ENCODE measurements at regions not wholly inside any gene's neighbourhood (a gene's known extent, or its start where the extent isn't known, plus 50 kb on each side); places are given as distances from the start of the nearest gene placed in this dataset.

DNA sequence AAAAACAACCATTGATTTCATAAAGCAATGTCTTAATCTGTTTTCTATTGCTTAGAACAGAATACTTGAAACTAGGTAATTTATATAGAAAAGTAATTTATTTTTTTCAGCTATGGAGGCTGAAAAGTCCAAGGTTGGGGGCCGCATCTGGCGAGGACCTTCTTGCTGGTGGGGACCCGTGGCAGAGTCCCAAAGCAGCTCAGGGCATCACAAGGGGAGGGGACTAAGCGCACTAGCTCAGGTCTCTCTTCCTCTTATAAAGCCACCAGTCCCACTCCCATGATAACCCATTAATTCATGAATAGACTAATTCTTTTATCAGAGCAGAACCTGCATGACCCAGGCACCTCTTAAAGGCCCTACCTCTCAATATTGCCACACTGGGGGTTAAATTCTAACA, 87.2 kb upstream of the KLF13 start:
- DNase-seq (no peak), ATAC-seq (no peak)
- in situ Hi-C loops (cut with MboI; ENCODE audit: low sequenced_read_pairs in 4 of 4), result no loop called here
- intact Hi-C loops (cut with DNase I; ENCODE audit: low total_unique reads), result no loop called here
- Histone ChIP-seq H3K9me3 (no peaks in the 10 kb centered on the region), H3K36me3 (no peaks in the 10 kb centered on the region), H3K27ac (no peak overlapping the region), H3K4me1 (peaks cover 12 to 21% of the 10 kb centered on the region in 2 donors), H3K4me3 (no peak overlapping the region), H3K27me3 (no peaks in the 10 kb centered on the region)
- TF ChIP-seq POLR2A (IDR thresholded peaks at IDR 0.05), result no peak
- TF ChIP-seq, protein P1, sequence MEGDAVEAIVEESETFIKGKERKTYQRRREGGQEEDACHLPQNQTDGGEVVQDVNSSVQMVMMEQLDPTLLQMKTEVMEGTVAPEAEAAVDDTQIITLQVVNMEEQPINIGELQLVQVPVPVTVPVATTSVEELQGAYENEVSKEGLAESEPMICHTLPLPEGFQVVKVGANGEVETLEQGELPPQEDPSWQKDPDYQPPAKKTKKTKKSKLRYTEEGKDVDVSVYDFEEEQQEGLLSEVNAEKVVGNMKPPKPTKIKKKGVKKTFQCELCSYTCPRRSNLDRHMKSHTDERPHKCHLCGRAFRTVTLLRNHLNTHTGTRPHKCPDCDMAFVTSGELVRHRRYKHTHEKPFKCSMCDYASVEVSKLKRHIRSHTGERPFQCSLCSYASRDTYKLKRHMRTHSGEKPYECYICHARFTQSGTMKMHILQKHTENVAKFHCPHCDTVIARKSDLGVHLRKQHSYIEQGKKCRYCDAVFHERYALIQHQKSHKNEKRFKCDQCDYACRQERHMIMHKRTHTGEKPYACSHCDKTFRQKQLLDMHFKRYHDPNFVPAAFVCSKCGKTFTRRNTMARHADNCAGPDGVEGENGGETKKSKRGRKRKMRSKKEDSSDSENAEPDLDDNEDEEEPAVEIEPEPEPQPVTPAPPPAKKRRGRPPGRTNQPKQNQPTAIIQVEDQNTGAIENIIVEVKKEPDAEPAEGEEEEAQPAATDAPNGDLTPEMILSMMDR (IDR thresholded peaks at IDR 0.05 in 4 of 5, conservative IDR thresholded peaks at IDR 0.05 in 1 of 5), result no peak

DNA sequence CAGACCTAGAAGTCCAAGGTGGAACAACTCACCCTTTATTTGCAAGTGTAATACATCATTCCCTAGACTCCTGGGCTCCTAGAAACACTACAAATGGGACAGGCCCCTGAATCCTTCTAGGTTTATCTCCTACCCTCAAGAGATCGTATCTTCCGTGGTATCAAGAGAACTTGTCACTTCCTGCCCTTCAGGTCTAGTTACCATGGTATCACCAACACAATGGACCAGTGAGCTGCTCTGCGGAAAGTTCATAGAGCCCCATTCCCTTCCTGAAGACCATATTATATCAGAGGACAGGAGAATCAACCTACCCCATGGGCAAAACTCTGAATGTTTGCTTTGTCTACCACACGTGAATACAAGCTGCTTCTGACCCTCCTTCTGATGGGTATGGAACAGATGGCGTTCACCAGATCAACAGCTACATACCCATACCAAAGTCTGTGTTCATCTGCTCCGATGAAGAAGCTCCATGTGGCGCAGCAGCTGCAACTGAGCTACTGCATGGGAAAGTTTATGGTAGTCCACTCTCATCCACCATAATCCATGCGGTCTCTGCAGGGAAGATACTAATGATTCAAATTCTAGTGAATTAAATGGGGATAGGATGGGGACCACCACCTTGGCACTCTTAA, 84.6 kb upstream of the KLF13 start:
- in situ Hi-C loops (cut with MboI; ENCODE audit: low sequenced_read_pairs in 4 of 4), result no loop called here
- no peak for DNase-seq
- TF ChIP-seq, protein P1 (IDR thresholded peaks at IDR 0.05 in 4 of 5, conservative IDR thresholded peaks at IDR 0.05 in 1 of 5), result no peak
- no peak for TF ChIP-seq POLR2A (IDR thresholded peaks at IDR 0.05)
- intact Hi-C loops (cut with DNase I; ENCODE audit: low total_unique reads), result no loop called here
- H3K27ac ChIP-seq, result no peak overlapping the region
- H3K4me1 ChIP-seq, result peaks cover 0 to 4% of the 10 kb centered on the region in 2 donors
- no peak for ATAC-seq
- H3K27me3 ChIP-seq, result no peaks in the 10 kb centered on the region
- H3K9me3 ChIP-seq, result no peaks in the 10 kb centered on the region
- H3K4me3 ChIP-seq, result no peak overlapping the region
- no peaks in the 10 kb centered on the region for H3K36me3 ChIP-seq

DNA sequence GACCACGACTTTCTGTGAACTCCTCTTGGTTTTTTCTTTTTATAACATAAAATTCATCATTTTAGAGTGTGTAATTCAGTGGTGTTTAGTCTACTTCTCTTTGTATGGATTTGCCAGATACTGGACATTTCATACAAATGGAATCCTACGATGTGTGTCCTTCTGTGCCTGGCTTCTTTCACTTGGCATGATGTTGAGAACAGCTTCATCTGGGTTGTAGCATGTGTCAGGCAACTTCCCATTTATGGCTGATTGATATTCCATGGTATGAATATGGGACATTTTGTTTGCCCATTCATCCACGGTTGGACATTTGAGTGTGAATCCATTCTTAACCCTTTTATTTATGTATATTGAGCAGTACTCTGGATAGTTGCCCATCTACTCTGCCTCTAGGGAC, 82.7 kb upstream of the KLF13 start:
- in situ Hi-C loops (cut with MboI; ENCODE audit: low sequenced_read_pairs in 4 of 4) (no loop called here), intact Hi-C loops (cut with DNase I; ENCODE audit: low total_unique reads) (no loop called here)
- no peak overlapping the region for H3K27ac ChIP-seq
- no peak overlapping the region for H3K4me3 ChIP-seq
- no peaks in the 10 kb centered on the region for H3K9me3 ChIP-seq
- H3K27me3 ChIP-seq, result no peaks in the 10 kb centered on the region
- TF ChIP-seq, protein P1 (IDR thresholded peaks at IDR 0.05 in 4 of 5, conservative IDR thresholded peaks at IDR 0.05 in 1 of 5), result no peak
- TF ChIP-seq POLR2A (IDR thresholded peaks at IDR 0.05), result no peak
- DNase-seq, result no peak
- no peak for ATAC-seq
- H3K4me1 ChIP-seq, result no peaks in the 10 kb centered on the region
- H3K36me3 ChIP-seq, result no peaks in the 10 kb centered on the region

DNA sequence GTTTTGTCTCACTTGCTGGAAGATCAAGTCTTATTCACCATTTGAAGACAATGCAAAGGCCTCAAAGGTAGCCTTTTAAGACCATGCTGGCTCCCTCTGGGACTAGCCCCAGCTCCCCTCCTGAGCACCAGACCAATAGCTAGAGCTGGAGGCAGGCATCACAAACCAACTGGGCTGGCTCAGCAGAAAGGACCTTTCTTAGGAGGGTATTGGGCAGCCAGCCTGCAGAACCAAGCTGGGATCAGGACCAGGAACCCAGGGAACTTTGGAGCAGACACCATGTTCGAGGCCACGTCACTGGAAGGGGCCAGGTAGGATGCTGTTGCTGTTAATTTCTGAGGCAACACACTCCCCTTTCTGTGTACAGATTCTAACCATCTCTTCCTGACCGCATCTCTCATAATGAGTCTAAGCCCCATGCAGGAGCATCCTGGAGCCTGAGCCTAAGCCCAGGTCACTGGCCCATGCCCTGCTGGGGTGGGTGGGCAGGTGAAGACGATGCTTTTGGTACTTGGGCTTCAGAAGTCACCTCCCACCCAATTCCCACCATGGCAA, 81.4 kb upstream of the KLF13 start:
- TF ChIP-seq, protein P1 (IDR thresholded peaks at IDR 0.05 in 4 of 5, conservative IDR thresholded peaks at IDR 0.05 in 1 of 5), result no peak
- TF ChIP-seq POLR2A (IDR thresholded peaks at IDR 0.05), result no peak
- Histone ChIP-seq H3K27me3 (no peaks in the 10 kb centered on the region), H3K4me3 (no peak overlapping the region), H3K36me3 (no peaks in the 10 kb centered on the region), H3K27ac (no peak overlapping the region), H3K9me3 (no peaks in the 10 kb centered on the region), H3K4me1 (no peaks in the 10 kb centered on the region)
- intact Hi-C loops (cut with DNase I; ENCODE audit: low total_unique reads) (no loop called here), in situ Hi-C loops (cut with MboI; ENCODE audit: low sequenced_read_pairs in 4 of 4) (no loop called here)
- DNase-seq (no peak), ATAC-seq (no peak)

DNA sequence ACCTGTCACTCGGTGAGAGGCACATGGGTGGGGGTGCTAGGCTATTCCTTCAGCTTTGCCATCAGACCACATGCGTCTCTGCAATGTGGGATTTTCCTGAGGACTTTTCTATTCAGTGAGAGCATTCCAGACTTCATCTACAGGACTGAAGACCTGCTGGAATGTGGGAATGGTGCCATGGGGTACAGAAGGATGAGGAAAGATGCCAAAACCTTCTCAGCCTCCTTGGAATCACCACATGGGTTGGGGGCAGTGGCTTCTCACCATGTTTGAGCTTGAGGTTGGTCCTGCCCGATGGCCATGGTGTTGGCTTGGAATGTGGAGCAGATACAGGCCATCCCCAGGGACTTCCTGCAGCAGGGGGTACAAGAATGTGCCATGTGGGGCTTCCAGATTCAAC, 80.9 kb upstream of the KLF13 start:
- Histone ChIP-seq H3K4me1 (no peaks in the 10 kb centered on the region), H3K27ac (no peak overlapping the region), H3K27me3 (no peaks in the 10 kb centered on the region), H3K9me3 (no peaks in the 10 kb centered on the region), H3K4me3 (no peak overlapping the region), H3K36me3 (no peaks in the 10 kb centered on the region)
- no peak for DNase-seq
- intact Hi-C loops (cut with DNase I; ENCODE audit: low total_unique reads) (no loop called here), in situ Hi-C loops (cut with MboI; ENCODE audit: low sequenced_read_pairs in 4 of 4) (no loop called here)
- ATAC-seq, result no peak
- TF ChIP-seq, protein P1 (IDR thresholded peaks at IDR 0.05 in 4 of 5, conservative IDR thresholded peaks at IDR 0.05 in 1 of 5), result no peak
- no peak for TF ChIP-seq POLR2A (IDR thresholded peaks at IDR 0.05)

Measured in gastrocnemius medialis (tissue), 4 donors.